SU-DHL-6 (cell line): ENCODE measurements at regions not wholly inside any gene's neighbourhood (a gene's known extent, or its start where the extent isn't known, plus 50 kb on each side); places are given as distances from the start of the nearest gene placed in this dataset.

Source experiments
- H2AFZ ChIP-seq: fragments of 200-600 bp; sonication (generic); 2 replicates; pipeline ENCODE4 v1.6.1; 2014; ENCODE audit warnings: low read depth, mild to moderate bottlenecking, moderate library complexity, mixed read lengths, antibody characterized with exemption, low read length; ENCODE audit not compliant: severe bottlenecking
- H3F3A ChIP-seq: fragments of 200-600 bp; shearing (Covaris generic); 2 replicates; pipeline ENCODE4 v1.6.0; 2016; ENCODE audit warnings: antibody characterized with exemption, mild to moderate bottlenecking; ENCODE audit not compliant: insufficient read depth
- H3K27ac ChIP-seq: fragments of 200-600 bp; sonication (generic); 2 replicates; pipeline ENCODE4 v1.5.1; 2016; ENCODE audit warnings: low read depth, mild to moderate bottlenecking, low read length, moderate library complexity, mixed read lengths
- H3K27me3 ChIP-seq: fragments of 200-600 bp; sonication (generic), shearing (Covaris generic); 2 replicates; pipeline ENCODE4 v1.6.0; 2014; ENCODE audit warnings: mild to moderate bottlenecking, low read length
- H3K36me3 ChIP-seq: fragments of 200-600 bp; sonication (generic); 2 replicates; pipeline ENCODE4 v1.6.1; 2014; ENCODE audit warnings: mild to moderate bottlenecking, low read length, mixed read lengths
- H3K4me2 ChIP-seq: fragments of 300-600, 200-600 bp; shearing (Covaris generic), sonication (generic); 2 replicates; pipeline ENCODE4 v1.6.0; 2014; ENCODE audit warnings: low read length, low read depth, mild to moderate bottlenecking; ENCODE audit not compliant: poor library complexity, severe bottlenecking
- H3K4me3 ChIP-seq: fragments of 200-600 bp; sonication (generic); 2 replicates; pipeline ENCODE4 v1.5.1; 2014; ENCODE audit warnings: antibody characterized with exemption, low read length, mild to moderate bottlenecking, mixed read lengths; ENCODE audit not compliant: insufficient read depth, poor library complexity, severe bottlenecking
- H3K79me2 ChIP-seq: fragments of 200-600 bp; sonication (generic); 2 replicates; pipeline ENCODE4 v1.6.1; 2014; ENCODE audit warnings: mild to moderate bottlenecking, low read length, moderate library complexity; ENCODE audit not compliant: insufficient read depth
- H3K9ac ChIP-seq: fragments of 200-600 bp; sonication (generic); 2 replicates; pipeline ENCODE4 v1.7.0; 2014; ENCODE audit warnings: mild to moderate bottlenecking, low read length
- H3K9me2 ChIP-seq: fragments of 200-600 bp; sonication (generic); replicated peaks from 2 replicates; pipeline ENCODE4 v1.6.1; 2014; ENCODE audit warnings: low read length; ENCODE audit not compliant: insufficient read depth
- H3K9me3 ChIP-seq: fragments of 200-600 bp; sonication (generic); 2 replicates; pipeline ENCODE4 v1.6.1; 2014; ENCODE audit warnings: low read length, mixed read lengths; ENCODE audit not compliant: insufficient read depth
- H4K20me1 ChIP-seq: fragments of 200-600 bp; sonication (generic); 2 replicates; pipeline ENCODE4 v1.6.1; 2014; ENCODE audit warnings: low read depth, mild to moderate bottlenecking, antibody characterized with exemption, low read length, moderate library complexity, mixed read lengths
- EZH2phosphoT487 ChIP-seq: fragments of 200-600 bp; sonication (generic), shearing (Covaris generic); conservative IDR thresholded peaks from 2 replicates; pipeline ENCODE4 v1.6.1; 2018; ENCODE audit warnings: mild to moderate bottlenecking, antibody characterized with exemption, low read length, moderate library complexity, mixed read lengths
- TF ChIP-seq, protein P1 (sequence below): fragments of 200-600 bp; sonication (generic); IDR thresholded peaks from one replicate; pipeline ENCODE4 v1.5.1; 2017; ENCODE audit warnings: antibody characterized with exemption, mild to moderate bottlenecking, low read length, moderate library complexity; ENCODE audit not compliant: insufficient read depth, poor library complexity, severe bottlenecking

DNA sequence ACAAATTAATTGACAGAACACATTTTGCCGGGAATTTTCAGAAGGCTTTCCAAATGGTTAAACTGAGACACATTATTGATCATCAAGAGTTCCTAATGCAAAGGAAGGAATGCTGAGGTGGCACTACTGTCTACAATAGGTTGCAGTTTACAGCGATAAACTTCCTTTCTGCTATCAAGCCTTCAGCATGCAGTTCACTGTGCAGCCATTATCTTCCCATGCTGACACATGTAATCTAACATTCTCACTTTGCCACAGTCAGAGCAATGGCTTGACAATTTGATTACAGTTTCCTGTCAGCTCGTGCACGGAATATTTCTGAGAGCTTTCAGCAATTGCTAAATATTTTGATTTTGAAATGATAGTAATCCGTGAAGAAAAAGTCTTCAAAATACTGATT lies 166.9 kb upstream of the PRMT6 start:
- Histone ChIP-seq H3K4me3 (no peak overlapping the region), H3K9me2 (no peaks in the 10 kb centered on the region), H3K79me2 (no peaks in the 10 kb centered on the region), H3K9me3 (no peaks in the 10 kb centered on the region), H4K20me1 (no peaks in the 10 kb centered on the region), H3K4me2 (no peak overlapping the region), H3K27me3 (no peaks in the 10 kb centered on the region), H3K9ac (no peak overlapping the region), H3F3A (no peaks in the 10 kb centered on the region), H3K27ac (no peak overlapping the region), H2AFZ (no peak overlapping the region), H3K36me3 (no peaks in the 10 kb centered on the region)
- no peak for TF ChIP-seq EZH2phosphoT487
- TF ChIP-seq, protein P1, sequence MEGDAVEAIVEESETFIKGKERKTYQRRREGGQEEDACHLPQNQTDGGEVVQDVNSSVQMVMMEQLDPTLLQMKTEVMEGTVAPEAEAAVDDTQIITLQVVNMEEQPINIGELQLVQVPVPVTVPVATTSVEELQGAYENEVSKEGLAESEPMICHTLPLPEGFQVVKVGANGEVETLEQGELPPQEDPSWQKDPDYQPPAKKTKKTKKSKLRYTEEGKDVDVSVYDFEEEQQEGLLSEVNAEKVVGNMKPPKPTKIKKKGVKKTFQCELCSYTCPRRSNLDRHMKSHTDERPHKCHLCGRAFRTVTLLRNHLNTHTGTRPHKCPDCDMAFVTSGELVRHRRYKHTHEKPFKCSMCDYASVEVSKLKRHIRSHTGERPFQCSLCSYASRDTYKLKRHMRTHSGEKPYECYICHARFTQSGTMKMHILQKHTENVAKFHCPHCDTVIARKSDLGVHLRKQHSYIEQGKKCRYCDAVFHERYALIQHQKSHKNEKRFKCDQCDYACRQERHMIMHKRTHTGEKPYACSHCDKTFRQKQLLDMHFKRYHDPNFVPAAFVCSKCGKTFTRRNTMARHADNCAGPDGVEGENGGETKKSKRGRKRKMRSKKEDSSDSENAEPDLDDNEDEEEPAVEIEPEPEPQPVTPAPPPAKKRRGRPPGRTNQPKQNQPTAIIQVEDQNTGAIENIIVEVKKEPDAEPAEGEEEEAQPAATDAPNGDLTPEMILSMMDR: no peak

DNA sequence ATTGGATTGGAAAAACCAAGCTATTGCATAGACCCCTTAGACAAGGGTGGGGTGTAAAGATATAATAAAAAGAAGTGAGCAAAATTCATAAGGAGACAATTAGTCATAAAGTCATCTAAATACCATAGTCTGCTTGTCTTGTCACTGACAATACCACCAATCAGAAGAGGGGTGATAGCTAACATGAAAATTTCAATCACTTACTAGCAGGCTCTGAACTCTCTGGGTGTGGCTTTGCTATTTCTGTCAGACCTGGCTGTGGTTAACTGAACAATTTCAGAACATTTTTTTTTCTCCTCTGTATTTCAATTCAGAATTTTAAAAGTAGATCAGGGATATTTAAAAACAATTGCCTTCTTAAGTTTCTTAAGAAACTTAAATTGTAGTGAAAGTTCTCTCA lies 158.5 kb upstream of the PRMT6 start:
- Histone ChIP-seq H3K9me2 (no peaks in the 10 kb centered on the region), H3K27ac (no peak overlapping the region), H3K79me2 (no peaks in the 10 kb centered on the region), H3K9ac (no peak overlapping the region), H3K36me3 (no peaks in the 10 kb centered on the region), H4K20me1 (no peaks in the 10 kb centered on the region), H3K9me3 (no peaks in the 10 kb centered on the region), H3K4me2 (no peak overlapping the region), H3K27me3 (no peaks in the 10 kb centered on the region), H3F3A (no peaks in the 10 kb centered on the region), H3K4me3 (no peak overlapping the region), H2AFZ (no peak overlapping the region)
- TF ChIP-seq EZH2phosphoT487: no peak
- TF ChIP-seq, protein P1: no peak

DNA sequence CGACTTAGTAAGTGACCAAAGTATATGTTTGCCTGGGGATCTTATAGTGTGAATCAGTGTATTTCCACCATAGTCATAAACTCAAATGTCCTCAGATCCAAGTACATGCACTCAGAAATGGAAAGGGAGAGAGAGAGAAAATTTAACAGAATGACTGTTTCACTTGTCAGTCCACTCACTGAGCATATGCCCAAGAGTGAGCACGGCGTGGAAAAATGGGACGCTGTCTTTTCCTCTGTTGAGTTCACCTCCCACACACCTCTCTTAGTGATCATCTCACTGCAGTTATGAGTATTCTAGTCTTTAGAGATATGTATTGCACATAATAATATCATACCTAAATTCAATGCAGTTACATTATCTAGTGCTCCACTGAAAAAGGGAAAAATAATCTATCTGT lies 156.8 kb upstream of the PRMT6 start:
- Histone ChIP-seq H3K27me3 (no peaks in the 10 kb centered on the region), H3K9ac (no peak overlapping the region), H3K27ac (no peak overlapping the region), H4K20me1 (no peaks in the 10 kb centered on the region), H2AFZ (no peak overlapping the region), H3K9me3 (no peaks in the 10 kb centered on the region), H3K36me3 (no peaks in the 10 kb centered on the region), H3K4me2 (no peak overlapping the region), H3K79me2 (no peaks in the 10 kb centered on the region), H3F3A (no peaks in the 10 kb centered on the region), H3K4me3 (no peak overlapping the region), H3K9me2 (no peaks in the 10 kb centered on the region)
- TF ChIP-seq, protein P1: no peak
- TF ChIP-seq EZH2phosphoT487: no peak

DNA sequence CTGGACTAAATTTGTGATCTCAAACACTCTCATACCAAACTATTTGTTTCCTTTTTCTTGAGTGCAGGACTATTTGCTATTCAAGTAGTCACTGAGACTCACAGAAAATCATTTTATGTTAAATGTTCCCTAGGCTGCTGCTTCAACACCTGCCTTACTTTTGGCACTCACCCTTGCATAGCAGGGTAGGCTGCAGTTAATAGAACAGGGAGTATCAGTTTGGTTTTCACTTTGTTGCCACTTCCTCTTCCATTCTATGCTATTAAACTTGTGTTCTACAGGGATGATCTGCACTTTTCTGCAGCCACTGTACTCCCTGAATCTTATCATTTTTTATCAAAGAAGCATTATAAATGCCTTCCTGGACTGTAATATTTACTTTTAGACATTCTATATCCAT lies 148.7 kb upstream of the PRMT6 start:
- no peaks in the 10 kb centered on the region for H3K79me2 ChIP-seq
- H3K4me2 ChIP-seq: peak overlapping the region; percentile 44
- peak overlapping the region; percentile 23 for H2AFZ ChIP-seq
- H3K27ac ChIP-seq: peak overlapping the region; percentile 55
- no peaks in the 10 kb centered on the region for H3K9me2 ChIP-seq
- no peaks in the 10 kb centered on the region for H4K20me1 ChIP-seq
- H3K9ac ChIP-seq: 0 out of 2 replicates have a peak overlapping the region, but pooled peaks have one; percentile 3
- no peaks in the 10 kb centered on the region for H3F3A ChIP-seq
- TF ChIP-seq, protein P1: no peak
- no peak for TF ChIP-seq EZH2phosphoT487
- H3K9me3 ChIP-seq: peaks cover 9% of the 10 kb centered on the region
- 0 out of 2 replicates have a peak, but pooled peaks cover 7% of the 10 kb centered on the region for H3K36me3 ChIP-seq
- H3K4me3 ChIP-seq: no peak overlapping the region
- no peaks in the 10 kb centered on the region for H3K27me3 ChIP-seq
